ENCODE measurements at regions not wholly inside any gene's neighbourhood (a gene's known extent, or its start where the extent isn't known, plus 50 kb on each side); places are given as distances from the start of the nearest gene placed in this dataset.
A peak's percentile ranks its signal among the peaks of the same experiment; 100 is the strongest.

DNA sequence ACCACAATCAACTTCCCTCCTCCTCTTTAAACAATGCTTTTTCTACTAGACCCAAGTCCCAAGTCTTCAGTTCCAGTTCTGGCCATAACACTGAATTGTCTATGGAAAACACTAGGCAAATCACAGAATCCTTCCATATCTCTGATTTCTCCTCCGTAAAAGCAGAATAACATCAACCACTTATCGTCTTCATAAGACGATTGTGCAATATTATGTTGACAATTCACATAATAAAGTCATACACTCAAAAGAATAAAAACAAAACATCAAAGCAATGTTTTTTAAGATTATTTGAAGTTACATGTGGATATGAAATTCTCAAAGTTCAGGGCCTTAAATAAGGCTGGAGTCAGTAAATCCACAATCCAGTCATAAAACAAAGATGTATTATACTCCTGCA lies 84.4 kb downstream of the MTERF1 start:
- intact Hi-C loops (cut with DNase I, micrococcal nuclease), result no loop called here
- H3K4me3 ChIP-seq, result no peak overlapping the region
- H3K36me3 ChIP-seq (ENCODE audit: low read depth), result no peaks in the 10 kb centered on the region
- H3K9me3 ChIP-seq, result no peaks in the 10 kb centered on the region
- no peaks in the 10 kb centered on the region for H3K4me1 ChIP-seq (ENCODE audit: low read depth)
- no peak for DNase-seq
- no peak for ATAC-seq
- TF ChIP-seq, protein P1, sequence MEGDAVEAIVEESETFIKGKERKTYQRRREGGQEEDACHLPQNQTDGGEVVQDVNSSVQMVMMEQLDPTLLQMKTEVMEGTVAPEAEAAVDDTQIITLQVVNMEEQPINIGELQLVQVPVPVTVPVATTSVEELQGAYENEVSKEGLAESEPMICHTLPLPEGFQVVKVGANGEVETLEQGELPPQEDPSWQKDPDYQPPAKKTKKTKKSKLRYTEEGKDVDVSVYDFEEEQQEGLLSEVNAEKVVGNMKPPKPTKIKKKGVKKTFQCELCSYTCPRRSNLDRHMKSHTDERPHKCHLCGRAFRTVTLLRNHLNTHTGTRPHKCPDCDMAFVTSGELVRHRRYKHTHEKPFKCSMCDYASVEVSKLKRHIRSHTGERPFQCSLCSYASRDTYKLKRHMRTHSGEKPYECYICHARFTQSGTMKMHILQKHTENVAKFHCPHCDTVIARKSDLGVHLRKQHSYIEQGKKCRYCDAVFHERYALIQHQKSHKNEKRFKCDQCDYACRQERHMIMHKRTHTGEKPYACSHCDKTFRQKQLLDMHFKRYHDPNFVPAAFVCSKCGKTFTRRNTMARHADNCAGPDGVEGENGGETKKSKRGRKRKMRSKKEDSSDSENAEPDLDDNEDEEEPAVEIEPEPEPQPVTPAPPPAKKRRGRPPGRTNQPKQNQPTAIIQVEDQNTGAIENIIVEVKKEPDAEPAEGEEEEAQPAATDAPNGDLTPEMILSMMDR (IDR thresholded peaks at IDR 0.05), result no peak

DNA sequence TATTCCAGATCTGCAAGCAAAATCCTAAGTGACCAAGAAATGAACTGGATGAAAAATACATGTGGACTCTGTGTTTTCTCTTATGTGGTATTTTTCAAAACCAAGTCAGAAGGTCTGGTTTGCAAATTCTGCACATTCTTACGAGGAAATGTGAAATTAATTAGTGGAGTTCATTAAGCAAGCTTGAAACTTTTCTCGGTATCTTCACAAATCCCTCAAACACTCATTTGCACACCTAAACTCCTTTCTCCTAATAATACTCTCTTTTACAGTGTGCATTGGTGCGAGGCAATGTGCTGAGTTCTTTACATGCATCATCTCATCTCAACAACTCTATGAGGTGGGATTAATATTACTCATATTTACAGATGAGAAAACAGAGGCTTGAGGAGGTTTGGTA lies 82.1 kb downstream of the MTERF1 start:
- Histone ChIP-seq H3K4me1 (ENCODE audit: low read depth) (no peaks in the 10 kb centered on the region), H3K9me3 (no peaks in the 10 kb centered on the region), H3K4me3 (no peak overlapping the region), H3K36me3 (ENCODE audit: low read depth) (no peaks in the 10 kb centered on the region)
- DNase-seq (no peak), ATAC-seq (no peak)
- TF ChIP-seq, protein P1 (IDR thresholded peaks at IDR 0.05), result no peak
- intact Hi-C loops (cut with DNase I, micrococcal nuclease), result no loop called here

DNA sequence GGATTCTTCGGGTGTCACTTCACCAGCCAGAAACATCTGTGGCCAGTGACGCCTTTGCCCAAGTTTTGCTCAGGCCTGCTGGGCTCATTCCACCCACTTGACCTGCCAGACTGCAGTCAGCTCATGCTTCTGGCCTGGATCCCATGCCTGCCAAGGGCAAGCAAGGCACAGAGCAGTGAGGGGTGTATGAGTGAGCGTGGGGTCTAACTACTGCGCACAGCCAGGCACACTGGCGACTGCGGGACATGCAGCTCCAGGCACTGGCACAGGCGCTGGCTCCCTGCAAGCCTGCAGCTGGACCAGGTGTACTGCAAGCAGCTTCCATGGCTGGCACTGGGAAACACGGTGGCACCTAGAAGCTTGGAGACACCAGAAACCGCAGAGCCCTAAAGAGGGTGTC lies 80.1 kb downstream of the MTERF1 start:
- TF ChIP-seq, protein P1 (IDR thresholded peaks at IDR 0.05), result no peak
- Histone ChIP-seq H3K9me3 (no peaks in the 10 kb centered on the region), H3K4me1 (ENCODE audit: low read depth) (no peaks in the 10 kb centered on the region), H3K36me3 (ENCODE audit: low read depth) (no peaks in the 10 kb centered on the region), H3K4me3 (no peak overlapping the region)
- intact Hi-C loops (cut with DNase I, micrococcal nuclease), result no loop called here
- ATAC-seq, result no peak
- peak in 1 of 3 donors; percentile 34 for DNase-seq

DNA sequence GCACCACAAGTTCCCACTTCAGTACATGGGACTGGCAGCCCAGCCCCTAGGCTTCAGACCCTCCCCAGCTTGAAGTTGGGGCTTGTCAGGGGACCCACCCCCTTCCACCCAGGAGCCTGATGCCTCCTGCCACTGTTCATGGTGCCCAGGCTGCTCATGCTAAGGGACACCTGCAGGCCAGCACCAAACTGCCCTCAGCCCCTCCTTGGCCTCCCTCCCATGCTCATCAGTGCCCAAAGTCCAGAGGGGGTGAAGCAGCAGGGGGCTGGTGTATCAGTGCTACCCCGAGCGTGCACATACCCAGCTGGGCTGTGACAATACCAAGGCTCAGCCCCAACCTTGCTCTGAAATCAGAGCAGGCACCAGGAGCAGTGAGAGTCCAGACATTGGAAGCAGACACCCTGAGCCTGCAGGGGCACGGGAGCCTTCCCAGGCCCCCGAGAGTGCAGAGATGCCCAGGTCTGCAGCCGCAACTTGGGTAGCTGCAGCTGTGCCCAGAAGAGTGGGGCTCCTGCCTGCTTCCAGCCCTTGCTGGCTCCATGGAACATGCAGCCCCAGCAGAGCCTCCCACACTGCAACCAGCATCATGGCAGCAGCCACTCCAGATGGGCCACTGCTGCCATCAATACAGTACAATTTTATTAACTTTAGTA lies 79.0 kb downstream of the MTERF1 start:
- intact Hi-C loops (cut with DNase I, micrococcal nuclease), result no loop called here
- Histone ChIP-seq H3K4me1 (ENCODE audit: low read depth) (no peaks in the 10 kb centered on the region), H3K4me3 (no peak overlapping the region), H3K36me3 (ENCODE audit: low read depth) (no peaks in the 10 kb centered on the region), H3K9me3 (no peaks in the 10 kb centered on the region)
- DNase-seq (no peak), ATAC-seq (no peak)
- TF ChIP-seq, protein P1 (IDR thresholded peaks at IDR 0.05), result no peak

DNA sequence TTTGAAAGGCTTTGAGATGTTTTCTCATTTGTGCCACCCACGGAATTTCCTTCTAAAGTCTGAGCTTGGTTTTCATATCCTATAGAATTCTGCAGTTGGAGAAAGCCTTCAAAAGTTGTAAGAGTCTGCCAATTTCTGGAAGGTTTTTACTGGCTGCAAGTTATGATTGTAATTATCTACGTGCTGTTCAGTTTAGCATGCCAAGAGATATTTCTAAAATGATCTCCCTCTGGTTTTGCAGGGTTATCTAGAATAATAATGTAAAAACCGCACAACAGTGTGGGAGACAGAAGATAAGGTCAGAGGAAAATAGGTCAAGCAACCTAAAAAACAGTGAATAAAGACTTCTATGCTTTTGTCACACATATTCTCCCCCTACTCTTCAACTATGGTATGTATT lies 69.3 kb downstream of the MTERF1 start:
- Histone ChIP-seq H3K9me3 (no peaks in the 10 kb centered on the region), H3K36me3 (ENCODE audit: low read depth) (no peaks in the 10 kb centered on the region), H3K4me3 (no peak overlapping the region), H3K4me1 (ENCODE audit: low read depth) (no peaks in the 10 kb centered on the region)
- intact Hi-C loops (cut with DNase I, micrococcal nuclease), result no loop called here
- no peak for ATAC-seq
- DNase-seq, result no peak
- TF ChIP-seq, protein P1 (IDR thresholded peaks at IDR 0.05), result no peak

DNA sequence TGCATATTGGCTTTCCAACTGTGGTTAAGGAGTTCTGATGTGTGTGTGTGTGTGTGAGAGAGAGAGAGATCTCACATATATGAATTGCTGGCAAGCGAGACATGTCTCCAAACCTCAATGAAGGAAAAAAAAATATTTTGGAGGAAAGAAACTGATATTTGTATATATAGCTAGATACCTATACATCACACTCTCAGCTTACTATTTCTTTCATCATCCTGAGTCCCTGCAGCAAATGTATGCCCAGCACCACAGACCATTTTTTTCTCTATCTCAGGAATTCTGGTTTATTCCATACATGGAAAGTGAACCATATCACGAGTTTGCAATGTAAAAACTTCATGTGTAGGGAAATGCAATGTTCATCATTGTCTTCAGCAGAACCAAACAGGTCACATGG lies 68.9 kb downstream of the MTERF1 start:
- no peaks in the 10 kb centered on the region for H3K9me3 ChIP-seq
- ATAC-seq (no peak), DNase-seq (no peak)
- H3K4me1 ChIP-seq (ENCODE audit: low read depth), result no peaks in the 10 kb centered on the region
- intact Hi-C loops (cut with DNase I, micrococcal nuclease), result no loop called here
- TF ChIP-seq, protein P1 (IDR thresholded peaks at IDR 0.05), result no peak
- H3K36me3 ChIP-seq (ENCODE audit: low read depth), result no peaks in the 10 kb centered on the region
- no peak overlapping the region for H3K4me3 ChIP-seq
